GM18511 (cell line): ENCODE measurements at regions not wholly inside any gene's neighbourhood (a gene's known extent, or its start where the extent isn't known, plus 50 kb on each side); places are given as distances from the start of the nearest gene placed in this dataset.

Experiments
- ATAC-seq: cut with Tn5 transposase; IDR thresholded peaks from one replicate; pipeline ENCODE4 v1.9.1; 2021; ENCODE audit warnings: mild to moderate bottlenecking, moderate library complexity; ENCODE audit not compliant: unreplicated experiment

DNA sequence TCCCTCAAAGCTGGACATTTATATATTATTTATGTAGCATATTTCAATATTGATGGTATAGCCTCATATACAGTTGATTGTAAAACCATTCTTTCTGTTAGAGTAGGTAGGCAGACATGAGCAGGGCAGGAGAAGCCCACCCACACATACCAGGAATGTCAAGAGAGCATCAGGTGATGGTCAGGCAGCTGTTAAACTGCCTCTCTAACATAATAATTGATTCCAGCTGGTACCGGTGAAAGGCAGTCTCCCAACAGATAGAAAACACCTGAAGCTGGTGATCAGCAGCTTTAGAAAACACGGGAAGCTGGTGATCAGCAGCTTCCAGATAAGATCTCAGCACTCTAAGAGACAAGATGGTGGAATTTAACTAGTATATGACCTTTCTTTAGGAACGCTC is 132.9 kb downstream of the SLITRK6 start:
- no peak for ATAC-seq

DNA sequence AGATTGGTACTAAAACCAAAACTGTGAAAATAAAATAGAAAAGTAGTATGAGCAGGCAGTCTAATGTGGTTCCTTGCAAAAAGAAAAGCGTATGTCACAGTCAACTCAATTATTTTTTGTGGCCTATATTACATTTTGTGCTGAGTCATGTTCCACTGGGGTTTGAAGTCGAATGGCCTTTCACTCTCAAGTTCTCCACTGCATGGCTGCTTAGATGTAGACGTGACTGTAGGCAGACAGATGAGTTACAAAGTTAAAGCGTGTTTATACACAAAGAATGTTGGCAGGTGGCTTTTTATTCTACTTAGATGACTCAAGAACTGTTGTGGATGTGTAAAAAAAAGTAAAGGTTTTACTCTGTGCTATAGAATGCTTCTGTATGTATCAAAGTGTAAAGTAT is 133.9 kb downstream of the SLITRK6 start:
- no peak for ATAC-seq

DNA sequence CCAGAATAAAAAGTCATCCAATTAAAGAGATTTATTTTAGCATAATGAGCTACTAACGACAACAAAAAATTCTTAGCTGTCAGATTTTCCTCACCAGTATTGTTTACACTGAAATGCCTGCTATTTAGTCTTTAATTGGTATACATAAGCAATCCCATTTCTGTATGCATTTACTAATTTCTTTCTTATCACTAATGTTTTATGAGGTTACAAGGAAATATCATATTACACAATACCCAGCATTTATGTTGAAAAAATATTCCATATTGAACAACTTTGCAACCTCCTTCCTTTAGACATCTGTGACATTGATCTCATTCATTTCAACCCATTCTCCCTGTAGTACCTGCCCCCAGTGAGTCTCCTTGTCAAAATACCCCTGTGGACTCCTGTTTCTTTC is 135.4 kb downstream of the SLITRK6 start:
- ATAC-seq, result no peak

DNA sequence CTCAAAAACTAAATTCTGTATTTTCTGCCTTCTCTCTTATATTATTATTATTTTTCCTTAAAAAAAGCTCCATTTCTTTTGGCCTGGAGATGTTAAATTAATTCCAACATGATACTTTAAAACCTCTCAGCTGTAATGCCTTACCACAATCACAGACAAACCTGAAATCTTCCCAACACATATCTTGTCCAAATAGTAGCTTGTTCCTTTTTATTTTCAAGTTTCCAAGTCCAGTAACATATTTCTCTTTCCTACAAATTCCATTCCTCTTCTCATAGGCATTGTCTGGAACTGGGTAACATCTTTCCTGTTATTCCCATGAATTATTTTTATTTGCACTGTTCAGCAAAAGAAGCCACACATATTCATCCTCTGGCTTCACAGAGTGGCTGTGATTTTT is 137.0 kb downstream of the SLITRK6 start:
- no peak for ATAC-seq

DNA sequence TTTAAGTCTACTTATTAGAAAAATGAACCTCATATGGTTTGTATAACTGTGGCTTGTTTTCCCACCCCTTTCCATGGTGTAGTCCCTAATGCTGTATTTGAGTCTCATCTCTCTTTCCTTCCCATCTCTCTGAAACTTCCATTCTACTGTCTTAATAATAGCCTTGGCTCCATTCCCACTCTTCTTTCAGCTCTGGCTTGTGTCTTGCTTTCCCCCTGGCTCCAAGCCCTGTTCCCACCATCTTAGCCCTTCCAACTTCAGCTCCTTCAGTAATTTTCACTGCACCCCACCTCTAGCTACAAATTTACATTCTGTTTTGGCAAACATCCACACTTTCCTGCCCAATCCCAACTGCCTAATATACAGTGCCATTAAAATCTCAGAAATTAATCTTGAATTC is 137.5 kb downstream of the SLITRK6 start:
- ATAC-seq, result no peak

DNA sequence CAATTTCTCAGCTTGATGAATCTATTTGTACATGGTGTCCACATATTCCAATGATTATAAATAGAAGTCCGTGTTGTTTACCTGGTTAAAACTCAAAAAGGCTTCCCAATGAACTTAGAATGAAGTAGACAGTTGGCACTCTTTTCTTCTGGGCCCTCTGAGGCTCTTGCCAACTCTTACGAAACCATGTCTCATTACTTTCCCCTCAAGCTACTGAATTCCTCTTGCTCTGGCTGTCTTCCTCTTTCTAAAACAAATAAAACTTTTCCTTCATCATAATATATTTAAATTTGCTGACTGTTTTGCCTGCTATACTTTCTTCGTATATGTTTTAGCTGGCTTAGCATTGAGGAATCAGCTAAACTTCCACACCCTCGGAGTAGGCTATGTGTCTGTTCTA is 139.7 kb downstream of the SLITRK6 start:
- no peak for ATAC-seq

DNA sequence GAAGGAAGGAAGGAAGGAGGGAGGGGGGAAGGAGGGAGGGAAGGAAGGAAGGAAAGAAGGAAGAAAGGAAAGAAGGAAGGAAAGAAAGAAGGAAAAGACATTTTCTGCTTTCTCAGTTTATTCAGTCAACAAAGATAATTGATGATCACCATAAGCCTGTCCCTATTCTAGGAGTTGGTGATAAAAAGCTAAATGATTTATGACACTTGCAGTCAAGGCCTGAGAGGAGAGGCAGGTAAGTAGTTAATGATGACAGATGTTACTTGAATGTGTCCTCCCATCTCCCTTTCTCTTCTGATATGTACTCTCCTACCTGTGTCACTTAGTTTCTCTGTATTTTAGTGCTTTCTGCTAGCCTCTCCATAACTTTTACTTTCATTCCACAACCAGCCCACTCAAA is 141.3 kb downstream of the SLITRK6 start:
- ATAC-seq, result no peak

DNA sequence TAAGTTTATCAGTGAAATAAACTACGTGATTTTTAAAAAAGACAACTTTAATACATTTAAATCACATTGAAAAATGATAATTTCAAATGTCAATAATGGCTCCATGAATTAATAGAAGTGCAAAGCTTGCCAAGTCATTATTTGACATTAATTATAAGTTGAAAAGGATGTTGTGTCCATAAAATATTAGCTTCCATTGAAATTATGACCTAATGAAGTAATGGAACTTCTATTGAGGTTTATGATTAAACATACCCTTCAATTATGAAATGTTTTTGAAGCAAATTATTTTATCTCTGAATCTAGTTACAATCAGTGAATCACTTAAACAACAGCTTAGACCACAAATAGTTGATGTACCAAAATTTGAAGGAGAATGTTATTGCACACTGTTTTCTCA is 144.2 kb downstream of the SLITRK6 start:
- ATAC-seq, result no peak

DNA sequence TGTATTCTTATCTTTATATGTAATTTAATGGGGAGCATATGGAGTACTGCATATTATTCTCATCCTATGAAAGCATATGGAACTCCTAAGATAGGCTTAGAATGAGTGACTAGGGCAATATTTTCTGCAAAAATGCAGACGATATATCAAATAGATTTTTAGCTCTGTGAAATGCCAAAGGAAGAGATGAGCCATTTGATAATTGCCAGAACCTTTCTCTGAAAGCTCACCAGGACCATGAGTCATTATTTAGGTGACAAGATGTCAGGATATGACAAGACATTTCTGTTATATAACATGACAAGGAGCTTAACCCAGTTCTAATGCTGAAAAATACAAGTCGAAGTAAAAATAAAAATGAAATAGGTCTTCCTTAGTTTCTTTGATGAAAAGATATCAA is 145.0 kb downstream of the SLITRK6 start:
- no peak for ATAC-seq

DNA sequence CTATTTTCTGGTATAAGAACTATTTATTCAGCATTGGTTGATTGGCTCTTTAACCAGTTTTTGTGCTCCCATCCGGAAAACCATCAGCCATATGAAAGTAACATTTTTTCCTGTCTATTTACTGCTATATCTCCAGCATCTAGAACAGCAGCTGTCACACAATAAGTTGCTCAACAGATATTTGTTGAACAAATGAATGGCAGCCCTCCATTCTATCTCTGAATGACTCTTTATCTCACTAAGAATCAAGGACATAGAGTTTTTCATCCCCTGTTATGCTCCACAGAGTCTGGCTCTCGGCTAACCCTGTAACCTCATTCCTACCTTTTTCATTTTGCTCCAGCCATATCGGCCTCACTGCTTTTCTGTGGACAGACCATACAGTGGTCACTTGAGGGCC is 145.5 kb downstream of the SLITRK6 start:
- no peak for ATAC-seq

DNA sequence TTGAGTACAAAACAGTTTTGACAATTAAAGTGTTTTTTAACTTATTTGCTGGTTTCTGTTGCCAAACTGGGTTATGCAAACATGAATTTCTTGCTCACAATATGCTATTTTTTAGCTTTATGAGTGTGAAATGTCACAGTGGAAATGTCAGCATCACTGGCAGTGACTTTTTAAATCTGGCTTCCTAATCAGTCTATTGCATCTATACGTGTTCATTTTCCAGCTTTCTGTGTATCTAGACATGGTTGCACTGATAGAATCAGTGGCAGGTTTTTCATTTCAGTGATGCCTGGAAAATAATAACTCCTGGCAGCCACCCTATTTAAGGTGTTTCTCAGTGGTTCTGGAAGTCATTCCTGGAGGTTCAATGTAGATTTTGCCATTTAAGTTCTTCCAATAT is 146.7 kb downstream of the SLITRK6 start:
- no peak for ATAC-seq

DNA sequence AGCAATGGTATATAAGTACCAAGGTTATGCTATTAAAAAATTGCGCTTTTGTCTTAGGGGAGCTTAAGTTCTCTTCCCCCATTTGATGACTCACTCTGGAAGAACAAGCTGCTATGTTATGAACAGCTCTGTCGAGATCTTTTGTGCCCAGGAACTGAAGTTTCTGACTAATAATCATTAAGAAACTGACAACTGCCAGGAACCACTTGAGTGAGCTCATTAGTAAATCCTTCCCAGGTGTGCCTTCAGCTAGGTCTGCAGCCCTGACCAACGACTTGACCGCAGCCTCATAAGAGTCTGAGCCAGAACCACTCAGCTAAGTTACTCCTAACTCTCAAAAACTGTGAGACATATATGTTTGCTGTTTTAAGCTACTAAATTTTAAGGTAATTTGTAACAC is 147.8 kb downstream of the SLITRK6 start:
- no peak for ATAC-seq

DNA sequence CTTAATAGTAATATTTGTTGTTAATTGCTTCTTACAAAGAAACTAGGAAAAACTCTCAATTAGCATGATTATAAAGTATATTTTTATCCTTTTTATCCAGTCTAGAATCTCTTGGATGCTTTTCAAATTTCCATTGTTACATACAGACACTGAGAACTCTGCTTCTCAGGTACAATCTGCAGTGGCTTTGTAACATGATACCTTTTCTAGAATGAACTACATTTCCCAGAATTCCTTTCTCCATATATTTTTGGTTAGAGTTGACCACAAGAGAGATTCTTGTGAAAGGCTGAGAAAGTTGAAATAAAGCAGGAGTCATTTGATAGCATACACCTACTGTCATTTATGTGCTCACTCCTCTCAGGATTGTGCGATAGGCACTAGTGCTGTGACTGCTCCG is 148.6 kb downstream of the SLITRK6 start:
- no peak for ATAC-seq

DNA sequence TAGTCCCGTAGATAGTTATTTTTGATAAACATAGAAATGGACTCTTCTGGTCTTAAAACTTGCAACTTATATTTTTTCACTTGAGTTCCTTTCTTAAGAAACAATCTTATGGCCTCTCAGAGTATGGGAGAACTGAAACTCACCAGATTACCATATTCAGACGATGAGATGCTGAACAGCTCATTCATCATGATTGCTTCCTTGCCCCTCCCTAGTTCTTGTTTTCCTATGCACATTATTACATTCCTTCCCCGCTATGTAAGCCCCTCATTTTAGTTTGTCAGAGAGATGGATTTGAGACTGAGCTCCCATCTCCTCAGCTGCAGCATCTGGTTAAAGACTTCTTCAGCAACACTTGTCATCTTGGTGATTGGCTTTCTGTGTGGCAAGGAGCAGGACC is 158.5 kb downstream of the SLITRK6 start:
- no peak for ATAC-seq

DNA sequence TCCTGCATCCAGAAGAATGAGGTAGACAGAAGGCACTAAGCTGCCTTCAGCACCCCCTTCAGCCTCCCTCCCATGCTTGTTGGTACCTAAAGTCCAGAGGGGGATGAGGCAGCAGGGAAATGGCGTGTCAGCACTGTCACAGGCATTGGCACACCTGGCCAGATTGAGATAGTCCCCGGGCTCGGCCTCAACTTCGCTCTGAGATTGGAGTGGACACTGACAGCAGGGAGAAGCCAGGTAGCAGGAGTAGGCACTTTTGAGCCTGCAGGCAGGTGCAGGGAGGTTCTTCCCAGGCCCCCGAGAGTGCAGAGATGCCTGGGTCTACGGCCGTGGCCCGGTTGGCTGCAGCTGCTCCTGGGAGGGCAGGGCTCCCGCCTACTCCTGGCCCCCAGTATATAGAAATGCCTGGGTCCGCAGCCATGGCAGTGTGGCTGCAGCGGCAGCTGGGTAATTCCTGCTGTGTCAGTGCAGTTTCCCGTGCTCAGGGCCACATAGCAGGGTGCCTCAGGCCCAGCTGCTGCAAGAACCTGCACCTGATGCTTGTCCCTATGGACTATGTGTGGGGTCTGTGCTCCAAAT is 160.3 kb downstream of the SLITRK6 start:
- ATAC-seq, result no peak

DNA sequence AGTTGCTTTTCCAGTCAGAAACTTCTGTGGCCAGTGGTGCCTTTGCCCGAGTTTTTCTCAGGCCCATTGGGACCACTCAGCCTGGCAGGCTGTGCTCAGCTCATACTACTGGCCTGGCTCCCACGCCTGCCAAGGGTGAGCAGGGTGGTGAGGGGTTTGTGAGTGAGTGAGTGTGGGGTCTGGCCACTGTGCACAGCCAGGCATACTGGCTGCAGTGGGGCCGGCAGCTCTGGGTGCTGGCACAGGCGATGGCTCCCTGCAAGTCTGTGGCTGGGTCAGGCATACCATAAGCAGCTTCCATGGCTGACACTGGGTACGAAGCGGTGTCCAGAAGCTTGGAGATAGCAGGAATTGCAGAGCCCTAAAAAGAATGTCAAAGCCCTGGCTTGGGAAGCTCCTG is 161.0 kb downstream of the SLITRK6 start:
- ATAC-seq, result no peak

DNA sequence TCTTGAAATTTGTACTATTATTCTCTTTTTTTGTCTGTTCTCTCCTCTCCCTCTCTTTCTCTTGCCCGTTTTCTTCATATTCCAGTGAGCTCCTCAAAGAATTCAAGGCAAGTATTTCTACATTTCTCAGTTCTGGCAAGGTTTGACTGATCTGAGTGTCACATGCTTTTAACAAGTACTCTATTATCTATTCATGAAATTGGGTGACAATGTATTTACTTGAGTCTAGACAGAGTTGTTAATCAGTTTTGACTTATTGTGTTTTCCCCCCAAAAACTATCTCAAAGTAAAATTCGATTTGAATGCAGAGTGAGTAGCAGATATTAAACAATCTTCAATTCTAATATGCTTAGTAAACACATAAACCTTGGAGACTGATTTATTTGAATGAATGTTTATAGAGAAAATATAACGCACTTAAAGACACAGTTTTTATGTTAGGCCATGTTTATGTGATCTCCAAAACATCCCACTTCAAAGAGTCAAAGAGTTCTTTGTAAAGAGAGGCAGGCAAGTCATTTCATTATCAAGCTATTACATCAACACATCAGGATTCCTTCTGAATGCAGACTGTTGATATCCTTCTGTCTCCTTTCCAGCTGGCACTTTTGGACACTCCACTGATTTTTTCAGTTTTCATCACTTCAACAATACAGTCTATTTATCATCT is 166.6 kb downstream of the SLITRK6 start:
- ATAC-seq, result no peak

DNA sequence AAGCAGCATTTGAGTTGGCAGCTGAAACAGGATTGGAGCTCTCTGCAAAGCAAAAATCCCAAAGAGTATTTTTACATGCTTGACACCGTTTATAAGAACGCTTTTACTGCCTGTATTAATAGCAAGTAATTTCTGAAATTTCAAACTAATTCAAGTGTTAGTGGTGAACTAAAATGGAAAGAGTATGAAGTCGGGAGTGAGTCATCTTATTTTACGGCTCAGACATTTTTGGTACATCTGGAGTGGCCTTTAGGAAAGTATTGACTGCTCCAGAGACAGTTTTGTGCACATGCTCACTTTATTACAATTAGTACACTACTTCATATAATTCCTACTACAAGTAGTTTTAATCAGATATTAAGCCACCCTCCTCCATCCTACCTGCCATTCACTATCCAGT is 167.4 kb downstream of the SLITRK6 start:
- no peak for ATAC-seq

DNA sequence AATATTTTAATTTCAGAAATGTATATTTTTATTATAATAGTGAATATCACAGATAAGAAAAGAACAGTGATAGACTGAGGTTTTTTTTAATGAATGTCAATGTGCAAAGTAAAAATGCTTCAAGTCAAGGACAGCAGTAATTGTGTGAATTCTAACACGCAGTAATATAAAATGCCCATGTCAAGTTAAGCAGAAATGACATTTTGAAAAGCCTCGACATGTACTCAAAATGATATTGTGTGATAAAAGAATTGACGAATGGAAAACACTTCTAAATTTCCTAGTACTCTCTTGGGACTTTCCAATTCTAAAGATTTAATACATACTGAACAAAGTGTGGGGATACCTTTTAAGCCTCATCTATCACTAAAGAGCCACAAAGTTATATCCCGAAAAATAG is 172.6 kb downstream of the SLITRK6 start:
- ATAC-seq, result no peak

DNA sequence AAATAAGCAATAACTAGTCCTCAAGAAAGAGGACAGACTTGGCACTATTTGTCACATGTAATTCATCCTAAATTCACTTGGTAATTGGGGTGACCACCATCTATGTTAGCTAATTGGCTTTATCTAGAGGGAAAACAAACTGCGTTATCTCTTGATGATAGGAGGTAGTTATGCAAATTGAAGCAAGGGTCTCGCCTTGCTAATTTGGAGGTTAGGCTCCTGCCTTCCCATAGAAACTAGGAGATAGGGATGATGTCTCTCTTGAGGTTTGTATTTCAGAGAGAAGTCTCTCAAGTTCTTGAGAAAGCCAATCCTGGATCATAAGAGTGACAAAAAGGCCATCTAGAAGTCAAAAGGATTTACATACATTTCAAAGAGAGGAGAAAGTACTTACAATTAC is 179.9 kb downstream of the SLITRK6 start:
- no peak for ATAC-seq

DNA sequence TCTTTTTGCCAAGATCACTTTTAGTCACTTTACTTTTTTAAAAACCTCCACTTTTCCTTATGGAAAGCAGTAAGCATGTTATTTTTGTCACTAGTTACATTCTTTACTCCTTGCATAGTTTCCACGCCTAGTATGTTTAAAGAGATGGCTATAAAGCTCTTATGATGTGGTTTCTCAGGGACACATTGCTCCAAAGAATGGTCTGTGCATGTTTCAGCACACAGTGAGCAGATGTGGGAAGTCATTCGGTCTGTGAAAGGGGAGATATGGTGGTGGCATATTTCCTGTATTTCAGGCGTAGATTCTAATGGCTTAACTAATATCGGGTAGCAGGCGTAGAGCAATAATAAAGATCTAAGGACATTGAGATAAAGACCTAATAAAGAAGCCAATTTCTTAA is 180.7 kb downstream of the SLITRK6 start:
- no peak for ATAC-seq

DNA sequence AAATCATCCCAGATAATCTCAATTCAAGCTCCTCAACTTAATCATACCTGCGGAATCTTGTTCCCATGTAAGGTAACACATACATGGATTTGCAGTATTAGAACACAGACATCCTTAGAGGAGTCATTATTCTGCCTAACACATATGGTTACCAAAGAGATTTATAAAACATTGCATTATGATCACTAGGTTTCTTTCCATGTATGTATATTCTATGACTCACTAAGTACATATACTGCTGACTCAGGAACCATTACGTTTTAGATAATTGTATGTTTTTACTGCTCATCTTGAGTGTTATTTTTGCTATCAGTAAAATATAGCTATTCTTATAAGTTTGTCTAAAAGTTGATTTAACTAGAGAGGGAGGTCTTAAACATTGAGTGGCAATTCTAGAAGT is 182.9 kb downstream of the SLITRK6 start:
- ATAC-seq, result no peak

DNA sequence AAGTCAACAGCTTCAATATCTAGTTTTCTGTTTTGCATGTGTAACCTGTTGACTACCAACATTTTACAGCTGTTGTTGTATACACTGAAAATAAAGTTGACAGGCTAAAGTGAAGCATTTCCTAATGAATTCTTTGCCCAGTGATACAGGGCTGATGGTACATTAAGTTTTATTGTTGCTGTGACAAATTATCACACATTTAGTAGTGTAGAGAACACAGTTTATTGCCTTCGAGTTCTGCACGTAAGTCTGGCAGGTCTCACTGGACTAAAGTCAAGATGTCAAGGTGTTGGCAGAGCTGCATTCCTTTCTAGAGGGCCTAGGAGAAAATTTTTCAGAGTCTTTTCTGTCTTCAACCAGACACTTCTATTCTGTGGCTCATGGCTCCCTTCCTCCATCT is 184.2 kb downstream of the SLITRK6 start:
- ATAC-seq, result no peak
